ENCODE measurements at regions not wholly inside any gene's neighbourhood (a gene's known extent, or its start where the extent isn't known, plus 50 kb on each side); places are given as distances from the start of the nearest gene placed in this dataset.
A peak's percentile ranks its signal among the peaks of the same experiment; 100 is the strongest.
"Not testable (repeated sequence)": the region's sequence is repeated elsewhere in the genome, so short reads cannot be mapped to it uniquely, and the experiment has no call there.

- not testable (repeated sequence) for DNase-seq
Measured at GRCh38 chr4:102210806-102211205, 134.5 kb downstream of the SLC39A8 start.

GRCh38 chr4:102204634-102205033 is 140.6 kb downstream of the SLC39A8 start:
- not testable (repeated sequence) for DNase-seq

DNA sequence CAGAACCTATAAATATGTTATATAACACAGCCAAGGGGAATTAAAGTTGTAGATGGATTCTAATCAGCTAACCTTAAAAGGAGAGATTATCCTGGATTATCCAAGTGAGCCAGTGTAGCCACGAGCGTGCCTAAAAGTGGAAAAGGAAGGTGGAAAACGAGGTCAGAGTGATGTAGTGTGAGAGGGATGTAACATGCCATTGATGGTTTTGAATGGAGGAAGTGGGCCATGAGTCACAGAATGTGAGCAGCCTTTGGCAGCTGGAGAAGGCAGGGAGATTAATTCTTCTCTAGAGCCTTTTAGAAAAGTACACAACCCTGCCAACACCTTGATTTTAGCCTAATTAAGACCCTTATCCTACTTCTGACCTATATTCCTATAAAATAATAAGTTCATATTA is 149.1 kb downstream of the SLC39A8 start:
- DNase-seq: no peak

- DNase-seq: no peak
Measured at GRCh38 chr4:102193145-102193544, 152.1 kb downstream of the SLC39A8 start.

DNA sequence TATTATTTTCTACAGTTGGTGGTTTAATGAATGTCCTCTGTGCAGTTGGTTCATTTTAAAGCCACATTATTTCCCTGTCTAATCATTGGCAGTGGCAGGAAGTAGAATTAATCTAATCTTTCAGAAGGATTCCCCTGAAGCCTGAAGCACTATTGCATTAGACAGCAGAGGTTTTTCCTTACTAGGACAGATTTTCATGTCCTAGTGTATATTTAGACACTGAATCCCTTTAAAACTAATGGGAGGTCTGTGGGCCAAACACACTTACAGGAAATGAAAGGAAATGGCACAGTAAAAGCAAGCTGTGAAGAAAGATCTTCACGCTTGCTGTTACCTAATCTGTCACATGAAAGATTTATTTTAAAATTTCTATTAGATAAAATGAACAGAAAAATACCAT is 165.2 kb downstream of the SLC39A8 start:
- no peak for DNase-seq

- no peak for DNase-seq
Measured at GRCh38 chr4:102174719-102175189, 170.5 kb downstream of the SLC39A8 start.

GRCh38 chr4:102172341-102172740 is 172.9 kb downstream of the SLC39A8 start:
- DNase-seq: no peak

GRCh38 chr4:102170910-102171309 is 174.4 kb downstream of the SLC39A8 start:
- DNase-seq: no peak

GRCh38 chr4:102169345-102169744 is 175.9 kb downstream of the SLC39A8 start:
- DNase-seq: no peak

DNA sequence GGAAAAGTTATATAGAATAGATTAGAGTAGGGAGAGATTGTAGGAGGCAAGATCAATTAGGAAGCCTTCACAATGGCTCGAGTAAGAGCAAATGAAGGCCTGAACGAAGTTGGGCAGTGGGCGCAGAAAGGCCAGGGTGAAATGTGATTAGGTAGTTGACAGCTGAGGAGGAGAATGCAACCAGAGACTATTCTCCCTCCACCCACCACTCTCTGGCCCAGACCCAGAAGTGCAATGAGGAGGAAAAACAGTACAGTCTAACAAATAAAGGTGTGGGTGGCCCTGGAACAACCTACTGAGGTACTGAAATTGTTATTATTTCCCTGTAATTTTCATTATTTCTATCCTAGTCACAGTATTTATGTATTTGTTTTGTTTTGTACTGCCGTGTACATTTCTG is 176.7 kb downstream of the SLC39A8 start:
- DNase-seq: peak; percentile 25

DNA sequence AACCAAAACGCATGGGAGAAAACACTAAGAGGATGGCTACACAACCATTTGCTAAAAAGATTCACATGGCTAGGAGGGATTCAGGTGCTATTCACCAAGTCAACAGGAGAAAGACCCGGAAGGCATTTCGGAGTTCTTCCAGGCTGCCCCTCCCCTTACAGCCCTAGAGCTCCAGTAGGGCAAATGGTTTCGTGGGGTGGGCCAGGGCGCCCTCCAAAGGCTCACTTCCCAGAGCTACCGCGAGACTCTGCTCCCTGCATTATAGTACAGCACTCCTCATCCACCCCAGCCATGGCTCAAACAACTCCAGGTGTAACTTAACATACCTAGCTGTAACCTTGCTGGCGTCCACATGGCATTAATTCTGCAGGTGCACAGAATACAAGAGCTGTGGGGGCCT is 179.7 kb downstream of the SLC39A8 start:
- no peak for DNase-seq

DNA sequence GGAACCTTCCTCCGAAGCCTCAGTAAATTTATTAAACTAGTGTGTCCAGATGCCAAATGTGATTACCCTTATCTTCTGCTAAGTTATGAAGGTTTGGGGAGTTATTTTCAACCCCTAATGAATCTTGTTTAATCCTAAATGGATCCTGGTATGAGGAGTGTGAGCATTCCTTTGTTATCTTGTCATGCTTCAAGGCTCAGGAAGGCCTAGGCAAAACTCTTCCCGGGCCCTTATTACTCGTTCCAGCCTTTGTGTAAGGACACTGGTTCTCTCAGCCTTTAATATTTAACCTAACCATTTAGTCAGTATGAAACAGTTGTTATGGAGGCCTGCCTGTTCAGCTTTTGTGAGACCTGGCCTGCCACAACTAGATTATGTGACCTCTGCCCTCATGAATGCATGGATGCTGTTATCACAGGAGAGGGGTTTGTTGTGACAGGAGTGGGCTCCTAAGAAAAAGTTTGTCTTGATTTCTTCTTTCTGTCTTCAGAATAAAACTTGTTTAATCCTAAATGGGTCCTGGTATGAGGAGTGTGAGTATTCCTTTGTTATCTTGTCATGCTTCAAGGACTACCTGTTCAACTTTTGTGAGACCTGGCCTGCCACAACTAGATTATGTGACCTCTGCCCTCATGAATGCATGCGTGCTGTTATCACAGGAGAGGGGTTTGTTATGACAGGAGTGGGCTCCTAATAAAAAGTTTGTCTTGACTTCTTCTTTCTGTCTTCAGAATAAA is 181.7 kb downstream of the SLC39A8 start:
- no peak for DNase-seq

DNA sequence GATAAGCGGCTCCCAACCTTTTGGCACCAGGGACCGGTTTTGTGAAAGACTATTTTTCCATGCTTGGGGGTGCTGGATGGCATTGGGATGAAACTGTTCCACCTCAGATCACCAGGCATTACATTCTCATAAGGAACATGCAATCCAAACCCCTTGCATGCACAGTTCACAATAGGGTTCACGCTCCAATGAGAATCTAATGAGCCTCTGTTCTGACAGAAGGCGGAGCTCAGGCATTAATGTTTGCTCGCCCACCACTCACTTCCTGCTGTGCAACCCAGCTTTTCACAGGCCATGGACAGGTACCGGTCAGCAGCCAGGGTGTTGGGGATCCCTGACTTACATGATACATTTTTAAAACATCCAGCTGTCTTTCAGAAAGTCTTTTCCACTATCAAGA is 187.3 kb downstream of the SLC39A8 start:
- no peak for DNase-seq

DNA sequence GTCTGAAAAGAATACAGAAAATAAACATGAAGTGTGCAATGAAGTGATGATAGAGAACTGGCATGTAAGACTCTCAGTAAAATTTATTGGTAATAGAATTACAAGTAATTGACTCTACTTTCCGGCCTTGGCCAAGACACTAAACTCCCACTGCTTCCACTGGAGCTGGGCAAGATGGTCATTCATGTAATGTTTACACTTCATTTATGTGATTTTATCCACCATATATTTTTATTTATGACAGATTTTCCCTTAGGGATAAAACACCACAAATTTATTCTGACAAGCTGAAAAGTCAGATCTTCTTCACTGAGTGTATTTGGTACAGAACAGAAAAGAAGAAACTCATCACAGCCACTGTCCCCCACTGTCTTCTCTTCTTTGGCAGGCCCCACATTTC is 191.9 kb downstream of the SLC39A8 start:
- no peak for DNase-seq

- DNase-seq: no peak
Measured at GRCh38 chr4:102151696-102152095, 193.6 kb downstream of the SLC39A8 start.

GRCh38 chr4:102143433-102143832 is 201.8 kb downstream of the SLC39A8 start:
- DNase-seq: no peak

GRCh38 chr4:102141842-102142241 is 203.4 kb downstream of the SLC39A8 start:
- DNase-seq: no peak

DNA sequence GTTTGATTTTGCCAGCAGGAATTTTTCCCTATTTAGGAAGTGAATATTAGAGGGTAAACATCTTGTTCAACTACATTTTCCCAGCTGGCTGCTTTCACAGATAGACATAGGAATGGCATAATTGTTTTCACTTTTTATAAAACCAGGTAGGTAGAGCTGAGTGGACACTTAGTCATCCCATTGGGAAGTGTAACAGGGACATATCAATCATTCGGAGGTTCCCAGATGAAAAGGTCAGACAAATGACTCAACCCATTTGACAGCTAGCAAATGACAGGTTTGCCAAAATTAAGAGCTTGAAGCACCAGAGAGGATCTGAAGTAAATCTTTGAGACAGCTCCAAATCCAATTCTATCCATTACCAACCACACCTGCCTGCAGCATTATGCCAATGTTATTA is 205.3 kb downstream of the SLC39A8 start:
- no peak for DNase-seq

GRCh38 chr4:102139132-102139573 is 206.1 kb downstream of the SLC39A8 start:
- DNase-seq: peak; percentile 31

DNA sequence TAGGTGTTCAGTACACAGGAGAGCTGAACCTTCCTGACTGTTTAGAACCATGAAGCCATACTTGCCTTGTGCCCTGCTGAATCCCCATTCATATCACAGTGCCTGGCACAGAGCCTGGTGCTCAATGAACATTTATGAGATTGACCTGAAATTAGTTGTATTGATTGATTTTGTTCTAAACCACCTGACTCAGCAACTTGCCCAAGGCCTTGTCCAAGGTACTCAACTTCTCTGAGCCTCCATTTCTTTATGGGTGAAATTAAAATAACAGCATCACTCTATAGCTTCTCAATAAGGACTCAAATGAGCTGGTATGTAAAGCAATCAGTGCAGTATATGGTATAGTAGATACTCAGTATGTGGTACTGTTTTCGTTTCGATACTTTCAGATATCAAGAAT is 208.1 kb downstream of the SLC39A8 start:
- no peak for DNase-seq

DNA sequence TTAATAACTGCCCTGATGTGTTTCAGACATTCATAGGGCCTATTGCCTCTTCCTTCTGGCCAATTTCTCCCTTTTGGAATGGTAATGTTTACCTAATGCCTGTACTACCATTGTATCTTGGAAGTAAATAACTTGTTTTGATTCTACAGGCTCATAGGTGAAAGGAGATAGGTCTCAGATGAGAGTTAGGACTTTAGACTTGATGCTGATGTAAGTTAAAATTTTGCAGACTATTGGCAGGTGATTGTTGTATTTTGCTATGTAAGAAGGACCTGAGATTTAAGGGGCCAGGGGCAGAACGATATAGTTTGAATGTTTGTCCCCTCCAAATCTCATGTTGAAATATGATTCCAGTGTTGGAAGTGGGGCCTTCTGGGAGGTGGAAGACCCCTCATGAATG is 215.5 kb downstream of the SLC39A8 start:
- no peak for DNase-seq
